Keratinocyte (primary cell): ENCODE measurements at regions not wholly inside any gene's neighbourhood (a gene's known extent, or its start where the extent isn't known, plus 50 kb on each side); places are given as distances from the start of the nearest gene placed in this dataset.

Source experiments
- DNase-seq: peaks from one replicate; pipeline ENCODE4 v3.0.0-alpha.2; 2011; ENCODE audit warnings: low read depth, missing footprints, low spot score
- FAIRE-seq: peaks from 2 replicates; lab custom pipeline; 2011; peaks lifted over from hg19 to GRCh38; lab: Jason Lieb, UNC
- H2AFZ ChIP-seq: 2 replicates; pipeline ENCODE4 v1.6.0; 2012; ENCODE audit warnings: low read length, control low read depth, inconsistent platforms; ENCODE audit not compliant: control insufficient read depth
- H3K27ac ChIP-seq: 2 replicates; pipeline ENCODE4 v1.5.1; 2011; ENCODE audit warnings: low read length; ENCODE audit not compliant: control insufficient read depth, insufficient read depth
- H3K27me3 ChIP-seq: 3 replicates; pipeline ENCODE4 v1.6.0; 2011; ENCODE audit warnings: low read length; ENCODE audit not compliant: control insufficient read depth, insufficient read depth; ENCODE audit errors: extremely low read depth
- H3K36me3 ChIP-seq, 2 experiments: 2 replicates in 1 of 2; 3 replicates in 1 of 2; pipeline ENCODE4 v1.5.1; 2011; ENCODE audit warnings: low read length in 2 of 2, mild to moderate bottlenecking in 1 of 2; ENCODE audit not compliant: control insufficient read depth in 2 of 2, insufficient read depth in 2 of 2; ENCODE audit errors: extremely low read depth in 1 of 2
- H3K4me1 ChIP-seq: 3 replicates; pipeline ENCODE4 v1.5.1; 2011; ENCODE audit warnings: low read length; ENCODE audit not compliant: control insufficient read depth, insufficient read depth; ENCODE audit errors: extremely low read depth
- H3K4me2 ChIP-seq: 3 replicates; pipeline ENCODE4 v1.6.0; 2011; ENCODE audit warnings: low read depth, low read length; ENCODE audit not compliant: control insufficient read depth, insufficient read depth; ENCODE audit errors: extremely low read depth
- H3K4me3 ChIP-seq, 3 experiments: fragments of 200-600 bp in 1 of 3; sonication (generic) in 1 of 3; 2 replicates in 2 of 3; 3 replicates in 1 of 3; pipeline ENCODE4 v1.5.1; 2011 to 2016; ENCODE audit warnings: low read length in 3 of 3, mild to moderate bottlenecking in 3 of 3, control low read depth in 2 of 3, inconsistent platforms in 1 of 3, low read depth in 1 of 3, mixed read lengths in 1 of 3, mixed run types in 1 of 3, moderate library complexity in 1 of 3; ENCODE audit not compliant: control insufficient read depth in 2 of 3, insufficient read depth in 2 of 3; ENCODE audit errors: extremely low read depth in 1 of 3
- H3K79me2 ChIP-seq: 2 replicates; pipeline ENCODE4 v1.6.0; 2012; ENCODE audit warnings: low read length; ENCODE audit not compliant: control insufficient read depth, insufficient read depth
- H3K9ac ChIP-seq: 3 replicates; pipeline ENCODE4 v1.6.0; 2011; ENCODE audit warnings: low read length; ENCODE audit not compliant: control insufficient read depth, insufficient read depth; ENCODE audit errors: extremely low read depth
- H3K9me1 ChIP-seq: 3 replicates; pipeline ENCODE4 v1.6.0; 2011; ENCODE audit warnings: low read length; ENCODE audit not compliant: control insufficient read depth, insufficient read depth; ENCODE audit errors: extremely low read depth
- H3K9me3 ChIP-seq: 2 replicates; pipeline ENCODE4 v1.5.1; 2012; ENCODE audit warnings: low read depth, low read length; ENCODE audit not compliant: control insufficient read depth
- H4K20me1 ChIP-seq: 3 replicates; pipeline ENCODE4 v1.6.0; 2011; ENCODE audit warnings: low read length; ENCODE audit not compliant: control insufficient read depth, insufficient read depth; ENCODE audit errors: extremely low read depth
- CTCF ChIP-seq, 3 experiments: IDR thresholded peaks in 1 of 3; conservative IDR thresholded peaks in 1 of 3; optimal IDR thresholded peaks in 1 of 3; 2 replicates in 2 of 3; 3 replicates in 1 of 3; pipeline versions ENCODE3 to v1.5.1; 2011; ENCODE audit warnings: low read length in 3 of 3, mild to moderate bottlenecking in 3 of 3, moderate library complexity in 2 of 3, control low read depth in 1 of 3, inconsistent platforms in 1 of 3; ENCODE audit not compliant: insufficient read depth in 2 of 3; ENCODE audit errors: extremely low read depth in 1 of 3
- EZH2 ChIP-seq: IDR thresholded peaks from one replicate; pipeline ENCODE4 v1.6.1; 2012; ENCODE audit warnings: inconsistent platforms, mild to moderate bottlenecking, low read length, moderate library complexity
- dilution Hi-C: fragments of 300-500 bp; cut with MboI; formaldehyde crosslinking; loops from one replicate; pipeline ENCODE4 v1.7.0; 2020; ENCODE audit warnings: low sequenced_read_pairs; ENCODE audit not compliant: extremely low pct_ligation_motif_present

GRCh38 chr4:23360718-23361117 is 529.1 kb downstream of the PPARGC1A start:
- no peaks in the 10 kb centered on the region for H3K9me1 ChIP-seq
- H3K4me2 ChIP-seq, result no peak overlapping the region
- no peak overlapping the region for H3K4me3 ChIP-seq
- dilution Hi-C loops, result no loop called here
- TF ChIP-seq EZH2, result no peak
- no peak for TF ChIP-seq CTCF (optimal IDR thresholded peaks at IDR 0.05 in 1 of 3, IDR thresholded peaks at IDR 0.05 in 1 of 3, conservative IDR thresholded peaks at IDR 0.05 in 1 of 3; ENCODE audit: extremely low read depth in 1 of 3, insufficient read depth in 2 of 3, low read length in 3 of 3)
- H3K9ac ChIP-seq, result no peak overlapping the region
- DNase-seq (no peak), FAIRE-seq (no peak)
- H3K4me1 ChIP-seq, result no peaks in the 10 kb centered on the region
- H3K79me2 ChIP-seq, result no peaks in the 10 kb centered on the region
- H2AFZ ChIP-seq, result no peak overlapping the region
- H3K9me3 ChIP-seq, result no peaks in the 10 kb centered on the region
- H4K20me1 ChIP-seq, result no peaks in the 10 kb centered on the region
- no peaks in the 10 kb centered on the region for H3K36me3 ChIP-seq
- H3K27ac ChIP-seq, result no peak overlapping the region
- H3K27me3 ChIP-seq, result no peaks in the 10 kb centered on the region

- no peak overlapping the region for H2AFZ ChIP-seq
- H3K4me2 ChIP-seq, result no peak overlapping the region
- no peak overlapping the region for H3K4me3 ChIP-seq
- H3K9me3 ChIP-seq, result no peaks in the 10 kb centered on the region
- no peaks in the 10 kb centered on the region for H3K79me2 ChIP-seq
- DNase-seq (no peak), FAIRE-seq (no peak)
- TF ChIP-seq EZH2 (no peak), CTCF (optimal IDR thresholded peaks at IDR 0.05 in 1 of 3, IDR thresholded peaks at IDR 0.05 in 1 of 3, conservative IDR thresholded peaks at IDR 0.05 in 1 of 3; ENCODE audit: extremely low read depth in 1 of 3, insufficient read depth in 2 of 3, low read length in 3 of 3) (no peak)
- no peaks in the 10 kb centered on the region for H3K36me3 ChIP-seq
- H3K27ac ChIP-seq, result no peak overlapping the region
- H4K20me1 ChIP-seq, result no peaks in the 10 kb centered on the region
- H3K4me1 ChIP-seq, result no peaks in the 10 kb centered on the region
- dilution Hi-C loops, result no loop called here
- no peak overlapping the region for H3K9ac ChIP-seq
- H3K9me1 ChIP-seq, result no peaks in the 10 kb centered on the region
- H3K27me3 ChIP-seq, result no peaks in the 10 kb centered on the region
Measured at GRCh38 chr4:23355258-23355657, 534.6 kb downstream of the PPARGC1A start.
